ENCODE measurements at regions not wholly inside any gene's neighbourhood (a gene's known extent, or its start where the extent isn't known, plus 50 kb on each side); places are given as distances from the start of the nearest gene placed in this dataset.

DNA sequence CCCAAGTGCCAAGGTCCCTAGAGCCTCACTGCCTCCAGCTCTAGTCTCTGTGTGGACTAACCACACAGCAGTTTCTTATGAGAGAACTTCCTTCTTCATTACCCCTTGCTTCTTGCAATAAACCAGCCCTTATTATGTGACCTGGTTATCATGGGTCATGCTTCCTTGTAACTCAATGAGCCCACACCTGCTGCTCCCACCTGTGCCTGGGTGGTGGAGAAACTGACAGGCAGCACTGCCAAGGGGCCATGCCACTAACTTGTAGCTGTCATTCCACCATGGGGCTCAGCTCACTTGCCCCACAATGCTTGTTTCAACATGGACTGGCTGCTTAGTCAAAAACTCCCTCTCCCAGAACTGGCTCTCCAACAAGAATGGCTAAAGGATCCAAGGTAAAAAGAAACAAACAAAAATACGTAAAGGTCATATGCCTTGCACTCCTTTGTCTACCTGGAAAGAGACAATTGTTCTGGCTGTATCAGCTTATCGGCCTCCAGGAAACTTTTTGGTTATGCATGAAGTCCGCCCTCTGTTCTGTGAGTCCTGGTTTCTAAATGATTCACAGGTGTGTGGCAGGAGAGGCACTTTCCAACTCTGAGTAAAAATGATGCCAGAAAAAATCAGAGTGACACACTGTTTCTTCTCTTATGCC is 446.4 kb downstream of the COG6 start:
- TF ChIP-seq, protein P1, sequence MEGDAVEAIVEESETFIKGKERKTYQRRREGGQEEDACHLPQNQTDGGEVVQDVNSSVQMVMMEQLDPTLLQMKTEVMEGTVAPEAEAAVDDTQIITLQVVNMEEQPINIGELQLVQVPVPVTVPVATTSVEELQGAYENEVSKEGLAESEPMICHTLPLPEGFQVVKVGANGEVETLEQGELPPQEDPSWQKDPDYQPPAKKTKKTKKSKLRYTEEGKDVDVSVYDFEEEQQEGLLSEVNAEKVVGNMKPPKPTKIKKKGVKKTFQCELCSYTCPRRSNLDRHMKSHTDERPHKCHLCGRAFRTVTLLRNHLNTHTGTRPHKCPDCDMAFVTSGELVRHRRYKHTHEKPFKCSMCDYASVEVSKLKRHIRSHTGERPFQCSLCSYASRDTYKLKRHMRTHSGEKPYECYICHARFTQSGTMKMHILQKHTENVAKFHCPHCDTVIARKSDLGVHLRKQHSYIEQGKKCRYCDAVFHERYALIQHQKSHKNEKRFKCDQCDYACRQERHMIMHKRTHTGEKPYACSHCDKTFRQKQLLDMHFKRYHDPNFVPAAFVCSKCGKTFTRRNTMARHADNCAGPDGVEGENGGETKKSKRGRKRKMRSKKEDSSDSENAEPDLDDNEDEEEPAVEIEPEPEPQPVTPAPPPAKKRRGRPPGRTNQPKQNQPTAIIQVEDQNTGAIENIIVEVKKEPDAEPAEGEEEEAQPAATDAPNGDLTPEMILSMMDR (IDR thresholded peaks at IDR 0.05 in 8 of 11, conservative IDR thresholded peaks at IDR 0.05 in 3 of 11): no peak
- no peak for TF ChIP-seq POLR2A (IDR thresholded peaks at IDR 0.05)
